K562 (cell line): ENCODE measurements at regions not wholly inside any gene's neighbourhood (a gene's known extent, or its start where the extent isn't known, plus 50 kb on each side); places are given as distances from the start of the nearest gene placed in this dataset.

Experiments used
- ATAC-seq: fragments of 200-7000 bp; cut with Tn5 transposase; 3 replicates; pipeline ENCODE4 v1.9.1; 2020; ENCODE audit warnings: moderate library complexity
- BruUV-seq: library from RNA; stranded (reverse); fragments of 400-500 nt; replicated peaks from 2 replicates; lab custom pipeline; 2021; lab: Mats Ljungman, UMichigan
- CTCF ChIA-PET: fragments of 300-600 bp; formaldehyde crosslinking; extraction: SDS; loops from one replicate; lab custom pipeline; 2021; ENCODE audit warnings: low intra/inter-chr PET ratio; lab: Yijun Ruan, JAX
- POLR2A ChIA-PET: fragments of 300-600, 350-650 bp; sonication (Branson Sonifier 250); formaldehyde crosslinking; extraction: SDS; loops from one replicate; lab custom pipeline; 2021; ENCODE audit warnings: antibody characterized with exemption, inconsistent platforms; lab: Yijun Ruan, JAX
- DNase-seq, 4 experiments: peaks; one replicate each; pipeline versions ENCODE4 v3.0.0 to v3.0.0-alpha.2; 2011 to 2018; ENCODE audit warnings: low spot score in 3 of 4, mixed read lengths in 3 of 4; ENCODE audit errors: extremely low read depth in 1 of 4
- FAIRE-seq: peaks from 2 replicates; lab custom pipeline; 2011; peaks lifted over from hg19 to GRCh38; lab: Jason Lieb, UNC
- H2AFZ ChIP-seq: 2 replicates; pipeline ENCODE4 v1.6.0; 2011; ENCODE audit warnings: low read depth, low read length, control low read depth, inconsistent platforms
- H3K27ac ChIP-seq: fragments of 200-600 bp; 3 replicates; pipeline ENCODE4 v1.8.0; 2011; ENCODE audit warnings: low read depth, mild to moderate bottlenecking, control low read depth, inconsistent platforms, low read length, moderate library complexity, mixed read lengths; ENCODE audit errors: extremely low read depth
- H3K27me3 ChIP-seq, 2 experiments: fragments of 300-600 bp in 1 of 2; 2 replicates in 1 of 2; 3 replicates in 1 of 2; pipeline versions ENCODE4 v1.6.0 to v1.8.0; 2011; ENCODE audit warnings: inconsistent platforms in 2 of 2, low read length in 2 of 2, mild to moderate bottlenecking in 1 of 2, mixed read lengths in 1 of 2, moderate library complexity in 1 of 2; ENCODE audit not compliant: control insufficient read depth in 2 of 2, insufficient read depth in 2 of 2
- H3K36me3 ChIP-seq: fragments of 300-600 bp; 3 replicates; pipeline ENCODE4 v1.8.0; 2011; ENCODE audit warnings: mild to moderate bottlenecking, low read length, inconsistent platforms; ENCODE audit not compliant: control insufficient read depth, insufficient read depth
- H3K4me1 ChIP-seq, 2 experiments: fragments of 200-600 bp in 1 of 2; replicated peaks in 1 of 2; 2 replicates in 1 of 2; 3 replicates in 1 of 2; pipeline versions ENCODE4 v1.5.1 to v1.8.0; 2011; ENCODE audit warnings: inconsistent platforms in 2 of 2, low read length in 2 of 2, mild to moderate bottlenecking in 1 of 2, mixed read lengths in 1 of 2, moderate library complexity in 1 of 2; ENCODE audit not compliant: control insufficient read depth in 2 of 2, insufficient read depth in 2 of 2
- H3K4me2 ChIP-seq: 2 replicates; pipeline ENCODE4 v1.6.1; 2011; ENCODE audit warnings: low read length, control low read depth, inconsistent platforms, mixed read lengths; ENCODE audit not compliant: insufficient read depth
- H3K4me3 ChIP-seq: fragments of 200-600 bp; sonication (generic), shearing (Covaris generic); 2 replicates; pipeline ENCODE4 v1.5.1; 2016; ENCODE audit warnings: control low read depth, inconsistent platforms
- H3K79me2 ChIP-seq: fragments of 200-600 bp; 3 replicates; pipeline ENCODE4 v1.8.0; 2011; ENCODE audit warnings: low read length, inconsistent platforms; ENCODE audit not compliant: control insufficient read depth, insufficient read depth
- H3K9ac ChIP-seq, 2 experiments: 2 replicates each; pipeline versions ENCODE4 v1.6.0 to v1.6.1; 2011; ENCODE audit warnings: low read depth in 2 of 2, low read length in 2 of 2, control low read depth in 1 of 2, inconsistent platforms in 1 of 2, mild to moderate bottlenecking in 1 of 2, mixed read lengths in 1 of 2; ENCODE audit not compliant: insufficient read depth in 1 of 2
- H3K9me1 ChIP-seq: one replicate; pipeline ENCODE4 v1.6.0; 2011; ENCODE audit warnings: inconsistent platforms, mild to moderate bottlenecking, low read length, moderate library complexity; ENCODE audit not compliant: control insufficient read depth, insufficient read depth
- H3K9me3 ChIP-seq: replicated peaks from 2 replicates; pipeline ENCODE4 v1.5.1; 2011; ENCODE audit warnings: low read depth, low read length, inconsistent platforms; ENCODE audit not compliant: control insufficient read depth, insufficient read depth
- H4K20me1 ChIP-seq: replicated peaks from 2 replicates; pipeline ENCODE4 v1.6.1; 2011; ENCODE audit warnings: low read length, inconsistent platforms, mixed read lengths; ENCODE audit not compliant: control insufficient read depth, insufficient read depth
- CCNT2 ChIP-seq: IDR thresholded peaks from 2 replicates; pipeline ENCODE4 v1.6.1; 2011; ENCODE audit warnings: borderline replicate concordance, low read depth, mild to moderate bottlenecking, moderate library complexity, mixed read lengths, low read length; ENCODE audit not compliant: insufficient read length; ENCODE audit errors: extremely low read depth
- E2F6 ChIP-seq, 2 experiments: IDR thresholded peaks; 2 replicates each; pipeline ENCODE4 v1.6.1; 2011; ENCODE audit warnings: borderline replicate concordance in 1 of 2, control low read depth in 1 of 2, low read depth in 1 of 2, low read length in 1 of 2, mild to moderate bottlenecking in 1 of 2, mixed read lengths in 1 of 2, moderate library complexity in 1 of 2; ENCODE audit not compliant: insufficient read depth in 1 of 2, insufficient read length in 1 of 2, poor library complexity in 1 of 2, severe bottlenecking in 1 of 2; ENCODE audit errors: extremely low read depth in 1 of 2
- EGR1 ChIP-seq: fragments of 450-650 bp; conservative IDR thresholded peaks from 2 replicates; pipeline ENCODE4 v1.6.1; 2017; ENCODE audit warnings: mild to moderate bottlenecking
- ELF1 ChIP-seq: fragments of 200-800 bp; sonication (Bioruptor generic); IDR thresholded peaks from 2 replicates; pipeline ENCODE4 v1.6.1; 2016; ENCODE audit warnings: missing genetic modification characterization, missing compliant biosample characterization
- GABPB2 ChIP-seq: fragments of 250-450 bp; sonication (Bioruptor Pico); conservative IDR thresholded peaks from 2 replicates; pipeline ENCODE4 v1.5.1; 2021; ENCODE audit warnings: mild to moderate bottlenecking
- HOMEZ ChIP-seq: fragments of 250-450 bp; sonication (Bioruptor Pico); IDR thresholded peaks from 2 replicates; pipeline ENCODE4 v1.4.0; 2020; ENCODE audit warnings: mild to moderate bottlenecking, moderate library complexity
- IFI16 ChIP-seq: fragments of 250-450 bp; sonication (Bioruptor Pico); IDR thresholded peaks from 2 replicates; pipeline ENCODE4 v2.1.2; 2022; ENCODE audit warnings: mild to moderate bottlenecking, inconsistent platforms
- PPARD ChIP-seq: fragments of 250-450 bp; sonication (Bioruptor Pico); IDR thresholded peaks from 2 replicates; pipeline ENCODE4 v1.8.0; 2022; ENCODE audit warnings: inconsistent platforms, mild to moderate bottlenecking, moderate library complexity
- PRDM10 ChIP-seq: fragments of 450-650 bp; IDR thresholded peaks from 2 replicates; pipeline ENCODE4 v1.6.1; 2018; ENCODE audit not compliant: partially characterized antibody
- SAFB ChIP-seq: fragments of 200-400 bp; formaldehyde crosslinking; IDR thresholded peaks from 2 replicates; pipeline ENCODE4 v1.6.1; 2017; ENCODE audit warnings: low read depth, low read length, borderline replicate concordance
- WGBS: fragments of 100-300 bp; shearing (Covaris generic); methylation state at CpG from one replicate; pipeline ENCODE4 v1.1.6; 2016; ENCODE audit warnings: low coverage, mixed read lengths; ENCODE audit not compliant: insufficient coverage; ENCODE audit errors: missing lambda C conversion rate; 5-methylcytosine and 5-hydroxymethylcytosine counted together
- in situ Hi-C: fragments of 300-500 bp; cut with MboI; formaldehyde crosslinking; loops from 4 replicates; pipeline ENCODE4 v1.15.0; 2018; ENCODE audit warnings: inconsistent platforms, mixed read lengths
- intact Hi-C: fragments of 100-400 bp; cut with micrococcal nuclease; formaldehyde crosslinking; loops from 2 replicates; pipeline ENCODE4 v1.14.2; 2022

GRCh38 chr9:74095925-74096324 is 401.2 kb upstream of the RORB start (continued):
- no peak for TF ChIP-seq E2F6 (IDR thresholded peaks at IDR 0.05; ENCODE audit: borderline replicate concordance in 1 of 2, extremely low read depth in 1 of 2, insufficient read depth in 1 of 2, insufficient read length in 1 of 2, low read depth in 1 of 2, low read length in 1 of 2, poor library complexity in 1 of 2, severe bottlenecking in 1 of 2)

GRCh38 chr9:74096420-74096819 is 400.7 kb upstream of the RORB start:
- no peaks in the 10 kb centered on the region for H4K20me1 ChIP-seq
- no peak overlapping the region for H3K27ac ChIP-seq
- no peak overlapping the region for H2AFZ ChIP-seq
- H3K9me3 ChIP-seq: no peaks in the 10 kb centered on the region
- ATAC-seq (no peak), FAIRE-seq (no peak), DNase-seq (no peak)
- H3K79me2 ChIP-seq: no peaks in the 10 kb centered on the region
- in situ Hi-C loops: no loop called here
- intact Hi-C loops: no loop called here
- H3K9me1 ChIP-seq: no peaks in the 10 kb centered on the region
- no peak overlapping the region for H3K4me2 ChIP-seq
- H3K4me3 ChIP-seq: no peak overlapping the region
- ChIA-PET POLR2A (no interaction called here), CTCF (no interaction called here)
- H3K9ac ChIP-seq: no peak overlapping the region
- no TSS peak for BruUV-seq
- 0% methylated on average over 2 of the region's 2 CpGs for WGBS
- H3K36me3 ChIP-seq: no peaks in the 10 kb centered on the region
- no peaks in the 10 kb centered on the region for H3K4me1 ChIP-seq
- no peaks in the 10 kb centered on the region for H3K27me3 ChIP-seq
- TF ChIP-seq IFI16 (CRISPR knock-in tag) (no peak), CCNT2 (no peak), EGR1 (no peak), ELF1 (tag) (no peak), SAFB (no peak), HOMEZ (no peak), GABPB2 (no peak), PRDM10 (no peak), PPARD (CRISPR knock-in tag) (no peak)
